ENCODE measurements at regions not wholly inside any gene's neighbourhood (a gene's known extent, or its start where the extent isn't known, plus 50 kb on each side); places are given as distances from the start of the nearest gene placed in this dataset.
A peak's percentile ranks its signal among the peaks of the same experiment; 100 is the strongest.

GRCh38 chr3:159632128-159632527 lies 356.5 kb upstream of the IL12A start:
- no peak for DNase-seq (ENCODE audit: low read depth)
- H3K4me3 ChIP-seq (ENCODE audit: low read depth, low read length): no peak overlapping the region
- TF ChIP-seq CTCF (conservative IDR thresholded peaks at IDR 0.05; ENCODE audit: low read depth, low read length): no peak

- TF ChIP-seq CTCF (conservative IDR thresholded peaks at IDR 0.05; ENCODE audit: low read depth, low read length): no peak
- H3K4me3 ChIP-seq (ENCODE audit: low read depth, low read length): no peak overlapping the region
- no peak for DNase-seq (ENCODE audit: low read depth)
Observed at GRCh38 chr3:159632851-159633250, 355.8 kb upstream of the IL12A start.

- H3K4me3 ChIP-seq (ENCODE audit: low read depth, low read length): no peak overlapping the region
Observed at GRCh38 chr3:159634483-159634882, 354.2 kb upstream of the IL12A start.

GRCh38 chr3:159635047-159635641 lies 353.5 kb upstream of the IL12A start:
- H3K4me3 ChIP-seq (ENCODE audit: low read depth, low read length): no peak overlapping the region
- peak; percentile 52 for DNase-seq (ENCODE audit: low read depth)
- TF ChIP-seq CTCF (conservative IDR thresholded peaks at IDR 0.05; ENCODE audit: low read depth, low read length): no peak

More at GRCh38 chr3:159634483-159634882, 354.2 kb upstream of the IL12A start:
- TF ChIP-seq CTCF (conservative IDR thresholded peaks at IDR 0.05; ENCODE audit: low read depth, low read length): no peak
- DNase-seq (ENCODE audit: low read depth): no peak

GRCh38 chr3:159637883-159638542 lies 350.6 kb upstream of the IL12A start:
- TF ChIP-seq CTCF (conservative IDR thresholded peaks at IDR 0.05; ENCODE audit: low read depth, low read length): no peak
- DNase-seq (ENCODE audit: low read depth): peak; percentile 86
- no peak overlapping the region for H3K4me3 ChIP-seq (ENCODE audit: low read depth, low read length)

GRCh38 chr3:159640225-159640624 lies 348.4 kb upstream of the IL12A start:
- H3K4me3 ChIP-seq (ENCODE audit: low read depth, low read length): no peak overlapping the region
- no peak for TF ChIP-seq CTCF (conservative IDR thresholded peaks at IDR 0.05; ENCODE audit: low read depth, low read length)

GRCh38 chr3:159643406-159643805 lies 345.2 kb upstream of the IL12A start:
- no peak overlapping the region for H3K4me3 ChIP-seq (ENCODE audit: low read depth, low read length)
- no peak for TF ChIP-seq CTCF (conservative IDR thresholded peaks at IDR 0.05; ENCODE audit: low read depth, low read length)
- DNase-seq (ENCODE audit: low read depth): peak; percentile 46

More at GRCh38 chr3:159640225-159640624, 348.4 kb upstream of the IL12A start:
- no peak for DNase-seq (ENCODE audit: low read depth)
